KMS-11 (cell line): ENCODE measurements at regions not wholly inside any gene's neighbourhood (a gene's known extent, or its start where the extent isn't known, plus 50 kb on each side); places are given as distances from the start of the nearest gene placed in this dataset.

ENCODE experiments used
- H2AFZ ChIP-seq: fragments of 200-600 bp; sonication (generic); 2 replicates; pipeline ENCODE4 v1.6.1; 2016; ENCODE audit warnings: antibody characterized with exemption, mixed run types, low read depth
- H3K27ac ChIP-seq: fragments of 200-600 bp; sonication (generic); 2 replicates; pipeline ENCODE4 v1.6.1; 2016; ENCODE audit warnings: mild to moderate bottlenecking, mixed run types
- H3K27me3 ChIP-seq: fragments of 200-600 bp; sonication (generic); 2 replicates; pipeline ENCODE4 v1.6.1; 2017; ENCODE audit warnings: mild to moderate bottlenecking, low read depth, mixed run types, moderate library complexity; ENCODE audit not compliant: insufficient read depth
- H3K36me3 ChIP-seq: fragments of 200-600 bp; sonication (generic); 2 replicates; pipeline ENCODE4 v1.6.1; 2017; ENCODE audit warnings: mild to moderate bottlenecking, mixed run types; ENCODE audit not compliant: insufficient read depth
- H3K4me1 ChIP-seq: fragments of 200-600 bp; sonication (generic); 2 replicates; pipeline ENCODE4 v1.6.1; 2016; ENCODE audit warnings: mild to moderate bottlenecking, low read depth, mixed run types; ENCODE audit not compliant: poor library complexity, severe bottlenecking
- H3K4me2 ChIP-seq: fragments of 200-600 bp; sonication (generic); 2 replicates; pipeline ENCODE4 v1.7.0; 2016; ENCODE audit warnings: mild to moderate bottlenecking, mixed run types
- H3K4me3 ChIP-seq: fragments of 200-600 bp; sonication (generic); IDR thresholded peaks from 2 replicates; pipeline ENCODE4 v1.6.1; 2017; ENCODE audit warnings: low read depth, low read length, mixed read lengths; ENCODE audit not compliant: insufficient read depth
- H3K79me2 ChIP-seq: fragments of 200-600 bp; sonication (generic); 2 replicates; pipeline ENCODE4 v1.6.1; 2016; ENCODE audit warnings: low read depth, mixed run types; ENCODE audit not compliant: insufficient read depth
- H3K9ac ChIP-seq: fragments of 200-600 bp; sonication (generic); 2 replicates; pipeline ENCODE4 v1.6.1; 2016; ENCODE audit warnings: mild to moderate bottlenecking, mixed run types
- H4K20me1 ChIP-seq: fragments of 200-600 bp; sonication (generic); 2 replicates; pipeline ENCODE4 v1.6.1; 2016; ENCODE audit warnings: mild to moderate bottlenecking, mixed run types; ENCODE audit not compliant: insufficient read depth
- CTCF ChIP-seq: fragments of 200-600 bp; sonication (generic); conservative IDR thresholded peaks from 2 replicates; pipeline ENCODE4 v1.6.1; 2017; ENCODE audit warnings: low read depth, mild to moderate bottlenecking, antibody characterized with exemption, low read length, moderate library complexity, mixed read lengths

- no peaks in the 10 kb centered on the region for H3K79me2 ChIP-seq
- no peak overlapping the region for H3K9ac ChIP-seq
- H3K27ac ChIP-seq: no peak overlapping the region
- peaks cover 51% of the 10 kb centered on the region for H3K4me1 ChIP-seq
- no peak for TF ChIP-seq CTCF
- no peaks in the 10 kb centered on the region for H3K27me3 ChIP-seq
- H3K36me3 ChIP-seq: no peaks in the 10 kb centered on the region
- H3K4me2 ChIP-seq: no peak overlapping the region
- no peaks in the 10 kb centered on the region for H4K20me1 ChIP-seq
- no peak overlapping the region for H3K4me3 ChIP-seq
- no peak overlapping the region for H2AFZ ChIP-seq
These were observed 141.3 kb upstream of the UBE2E1 start for GRCh38 chr3:23664459-23664858.

GRCh38 chr3:23665741-23666140 is 140.0 kb upstream of the UBE2E1 start:
- H3K4me1 ChIP-seq: peaks cover 38% of the 10 kb centered on the region

GRCh38 chr3:23666818-23667217 is 138.9 kb upstream of the UBE2E1 start:
- no peaks in the 10 kb centered on the region for H3K27me3 ChIP-seq
- no peaks in the 10 kb centered on the region for H3K79me2 ChIP-seq
- no peaks in the 10 kb centered on the region for H3K36me3 ChIP-seq
- no peak overlapping the region for H3K4me3 ChIP-seq
- TF ChIP-seq CTCF: no peak
- H2AFZ ChIP-seq: no peak overlapping the region
- H3K4me1 ChIP-seq: peaks cover 27% of the 10 kb centered on the region
- H3K9ac ChIP-seq: no peak overlapping the region
- H4K20me1 ChIP-seq: no peaks in the 10 kb centered on the region
- no peak overlapping the region for H3K4me2 ChIP-seq
- no peak overlapping the region for H3K27ac ChIP-seq

More at GRCh38 chr3:23665741-23666140, 140.0 kb upstream of the UBE2E1 start:
- H3K4me3 ChIP-seq: no peak overlapping the region
- no peaks in the 10 kb centered on the region for H3K27me3 ChIP-seq
- TF ChIP-seq CTCF: no peak
- H2AFZ ChIP-seq: no peak overlapping the region
- no peak overlapping the region for H3K27ac ChIP-seq
- no peaks in the 10 kb centered on the region for H3K79me2 ChIP-seq
- H4K20me1 ChIP-seq: no peaks in the 10 kb centered on the region
- H3K36me3 ChIP-seq: no peaks in the 10 kb centered on the region
- no peak overlapping the region for H3K9ac ChIP-seq
- no peak overlapping the region for H3K4me2 ChIP-seq

GRCh38 chr3:23667536-23668429 is 138.0 kb upstream of the UBE2E1 start:
- peaks cover 17% of the 10 kb centered on the region for H3K4me1 ChIP-seq
- H3K27me3 ChIP-seq: no peaks in the 10 kb centered on the region
- H2AFZ ChIP-seq: no peak overlapping the region
- H3K4me2 ChIP-seq: no peak overlapping the region
- no peak overlapping the region for H3K27ac ChIP-seq
- no peak for TF ChIP-seq CTCF
- no peak overlapping the region for H3K4me3 ChIP-seq
- no peaks in the 10 kb centered on the region for H3K79me2 ChIP-seq
- H3K9ac ChIP-seq: no peak overlapping the region
- no peaks in the 10 kb centered on the region for H4K20me1 ChIP-seq
- H3K36me3 ChIP-seq: no peaks in the 10 kb centered on the region
